ENCODE measurements at regions not wholly inside any gene's neighbourhood (a gene's known extent, or its start where the extent isn't known, plus 50 kb on each side); places are given as distances from the start of the nearest gene placed in this dataset.

GRCh38 chr2:107402330-107402729 lies 424.4 kb upstream of the RGPD4 start:
- intact Hi-C loops (cut with DNase I), result no loop called here
- DNase-seq (ENCODE audit: low spot score), result no peak

- intact Hi-C loops (cut with DNase I), result no loop called here
- no peak for DNase-seq (ENCODE audit: low spot score)
Measured at GRCh38 chr2:107405261-107405660, 421.4 kb upstream of the RGPD4 start.

GRCh38 chr2:107407017-107407416 lies 419.7 kb upstream of the RGPD4 start:
- intact Hi-C loops (cut with DNase I), result no loop called here
- no peak for DNase-seq (ENCODE audit: low spot score)

GRCh38 chr2:107407974-107408373 lies 418.7 kb upstream of the RGPD4 start:
- intact Hi-C loops (cut with DNase I), result no loop called here
- no peak for DNase-seq (ENCODE audit: low spot score)

GRCh38 chr2:107411267-107411666 lies 415.4 kb upstream of the RGPD4 start:
- DNase-seq (ENCODE audit: low spot score), result no peak
- intact Hi-C loops (cut with DNase I), result no loop called here

- intact Hi-C loops (cut with DNase I), result no loop called here
Measured at GRCh38 chr2:107412209-107412904, 414.3 kb upstream of the RGPD4 start.

GRCh38 chr2:107412981-107413380 lies 413.7 kb upstream of the RGPD4 start:
- intact Hi-C loops (cut with DNase I), result no loop called here
- DNase-seq (ENCODE audit: low spot score), result no peak

More at GRCh38 chr2:107412209-107412904, 414.3 kb upstream of the RGPD4 start:
- no peak for DNase-seq (ENCODE audit: low spot score)

- no peak for DNase-seq (ENCODE audit: low spot score)
- intact Hi-C loops (cut with DNase I), result no loop called here
Measured at GRCh38 chr2:107414376-107414775, 412.3 kb upstream of the RGPD4 start.

GRCh38 chr2:107418708-107419107 lies 408.0 kb upstream of the RGPD4 start:
- DNase-seq (ENCODE audit: low spot score), result no peak
- intact Hi-C loops (cut with DNase I), result no loop called here

- DNase-seq (ENCODE audit: low spot score), result no peak
- intact Hi-C loops (cut with DNase I), result no loop called here
Measured at GRCh38 chr2:107419191-107419590, 407.5 kb upstream of the RGPD4 start.

- intact Hi-C loops (cut with DNase I), result no loop called here
- no peak for DNase-seq (ENCODE audit: low spot score)
Measured at GRCh38 chr2:107428781-107429180, 397.9 kb upstream of the RGPD4 start.

- intact Hi-C loops (cut with DNase I), result no loop called here
- no peak for DNase-seq (ENCODE audit: low spot score)
Measured at GRCh38 chr2:107430006-107430405, 396.7 kb upstream of the RGPD4 start.

- DNase-seq (ENCODE audit: low spot score), result no peak
- intact Hi-C loops (cut with DNase I), result no loop called here
Measured at GRCh38 chr2:107430596-107431266, 396.0 kb upstream of the RGPD4 start.

- intact Hi-C loops (cut with DNase I), result no loop called here
- no peak for DNase-seq (ENCODE audit: low spot score)
Measured at GRCh38 chr2:107436281-107436680, 390.4 kb upstream of the RGPD4 start.

- intact Hi-C loops (cut with DNase I), result no loop called here
- DNase-seq (ENCODE audit: low spot score), result no peak
Measured at GRCh38 chr2:107437265-107437664, 389.4 kb upstream of the RGPD4 start.

- DNase-seq (ENCODE audit: low spot score), result no peak
- intact Hi-C loops (cut with DNase I), result no loop called here
Measured at GRCh38 chr2:107437807-107438206, 388.9 kb upstream of the RGPD4 start.

GRCh38 chr2:107448160-107448559 lies 378.5 kb upstream of the RGPD4 start:
- no peak for DNase-seq (ENCODE audit: low spot score)
- intact Hi-C loops (cut with DNase I), result no loop called here

- intact Hi-C loops (cut with DNase I), result no loop called here
- no peak for DNase-seq (ENCODE audit: low spot score)
Measured at GRCh38 chr2:107461301-107461700, 365.4 kb upstream of the RGPD4 start.

- DNase-seq (ENCODE audit: low spot score), result no peak
- intact Hi-C loops (cut with DNase I), result no loop called here
Measured at GRCh38 chr2:107462181-107462580, 364.5 kb upstream of the RGPD4 start.

- DNase-seq (ENCODE audit: low spot score), result no peak
- intact Hi-C loops (cut with DNase I), result no loop called here
Measured at GRCh38 chr2:107466241-107466640, 360.5 kb upstream of the RGPD4 start.

GRCh38 chr2:107466984-107467773 lies 359.5 kb upstream of the RGPD4 start:
- intact Hi-C loops (cut with DNase I), result no loop called here
- DNase-seq (ENCODE audit: low spot score), result no peak

All from cardiac septum (tissue), 1 donor.